Bronchial epithelial cell (primary cell): ENCODE measurements at regions not wholly inside any gene's neighbourhood (a gene's known extent, or its start where the extent isn't known, plus 50 kb on each side); places are given as distances from the start of the nearest gene placed in this dataset.

Source experiments
- DNase-seq: peaks from one replicate; pipeline ENCODE4 v3.0.0-alpha.2; 2010; ENCODE audit warnings: low read depth
- FAIRE-seq: peaks from 2 replicates; lab custom pipeline; 2011; peaks lifted over from hg19 to GRCh38; lab: Jason Lieb, UNC
- H3K27me3 ChIP-seq: 2 replicates; pipeline ENCODE4 v1.5.1; 2011; ENCODE audit warnings: low read length; ENCODE audit not compliant: control insufficient read depth, insufficient read depth
- H3K36me3 ChIP-seq: 2 replicates; pipeline ENCODE4 v1.5.1; 2011; ENCODE audit warnings: low read length; ENCODE audit not compliant: control insufficient read depth, insufficient read depth
- H3K4me3 ChIP-seq: 2 replicates; pipeline ENCODE4 v1.5.1; 2011; ENCODE audit warnings: mild to moderate bottlenecking, low read depth, low read length, control low read depth
- TF ChIP-seq, protein P1 (sequence below): IDR thresholded peaks from 2 replicates; pipeline ENCODE4 v1.5.1; 2011; ENCODE audit warnings: mild to moderate bottlenecking, moderate library complexity, low read length, control low read depth, inconsistent platforms; ENCODE audit not compliant: insufficient read depth, severe bottlenecking

DNA sequence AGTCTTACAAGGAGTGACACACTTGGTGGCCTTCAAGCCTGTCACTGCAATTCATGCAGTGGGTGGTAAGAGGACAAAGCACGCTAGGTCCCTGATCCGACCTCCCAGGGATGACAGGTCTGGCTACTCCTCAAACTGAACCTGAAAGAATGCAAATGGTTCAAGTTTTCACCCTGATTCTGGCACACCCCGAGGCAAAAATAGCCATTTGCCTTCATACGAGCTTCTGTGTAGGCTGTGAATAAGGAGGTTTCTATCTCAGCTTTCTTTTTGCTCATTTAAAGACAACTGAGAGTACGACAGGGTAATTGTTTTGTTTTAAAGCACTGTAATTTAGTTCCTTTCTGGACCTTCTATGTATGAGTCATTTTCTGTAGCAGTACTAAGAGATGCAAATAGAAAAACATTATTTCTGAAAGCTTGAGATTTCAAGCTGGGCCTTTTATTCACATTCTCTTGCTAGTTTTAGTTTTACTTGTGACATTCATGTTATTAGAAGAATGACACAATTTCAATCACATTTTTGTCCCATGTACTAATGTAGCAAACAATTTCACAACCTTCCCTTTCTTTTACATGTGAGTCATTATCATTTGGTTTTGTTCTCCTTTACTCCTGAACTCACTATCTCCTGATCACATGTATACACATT, 56.6 kb upstream of the FDX1 start:
- FAIRE-seq (no peak), DNase-seq (peak; percentile 71)
- TF ChIP-seq, protein P1, sequence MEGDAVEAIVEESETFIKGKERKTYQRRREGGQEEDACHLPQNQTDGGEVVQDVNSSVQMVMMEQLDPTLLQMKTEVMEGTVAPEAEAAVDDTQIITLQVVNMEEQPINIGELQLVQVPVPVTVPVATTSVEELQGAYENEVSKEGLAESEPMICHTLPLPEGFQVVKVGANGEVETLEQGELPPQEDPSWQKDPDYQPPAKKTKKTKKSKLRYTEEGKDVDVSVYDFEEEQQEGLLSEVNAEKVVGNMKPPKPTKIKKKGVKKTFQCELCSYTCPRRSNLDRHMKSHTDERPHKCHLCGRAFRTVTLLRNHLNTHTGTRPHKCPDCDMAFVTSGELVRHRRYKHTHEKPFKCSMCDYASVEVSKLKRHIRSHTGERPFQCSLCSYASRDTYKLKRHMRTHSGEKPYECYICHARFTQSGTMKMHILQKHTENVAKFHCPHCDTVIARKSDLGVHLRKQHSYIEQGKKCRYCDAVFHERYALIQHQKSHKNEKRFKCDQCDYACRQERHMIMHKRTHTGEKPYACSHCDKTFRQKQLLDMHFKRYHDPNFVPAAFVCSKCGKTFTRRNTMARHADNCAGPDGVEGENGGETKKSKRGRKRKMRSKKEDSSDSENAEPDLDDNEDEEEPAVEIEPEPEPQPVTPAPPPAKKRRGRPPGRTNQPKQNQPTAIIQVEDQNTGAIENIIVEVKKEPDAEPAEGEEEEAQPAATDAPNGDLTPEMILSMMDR: no peak
- H3K36me3 ChIP-seq: no peaks in the 10 kb centered on the region
- H3K27me3 ChIP-seq: no peaks in the 10 kb centered on the region
- no peak overlapping the region for H3K4me3 ChIP-seq

GRCh38 chr11:110374921-110375320, 54.8 kb upstream of the FDX1 start:
- no peak for DNase-seq
- FAIRE-seq: no peak
- TF ChIP-seq, protein P1: no peak

GRCh38 chr11:110375351-110375750, 54.4 kb upstream of the FDX1 start:
- FAIRE-seq (no peak), DNase-seq (no peak)
- Histone ChIP-seq H3K27me3 (no peaks in the 10 kb centered on the region), H3K4me3 (no peak overlapping the region), H3K36me3 (no peaks in the 10 kb centered on the region)
- TF ChIP-seq, protein P1: no peak

More at GRCh38 chr11:110374921-110375320, 54.8 kb upstream of the FDX1 start:
- H3K4me3 ChIP-seq: no peak overlapping the region
- H3K27me3 ChIP-seq: no peaks in the 10 kb centered on the region
- no peaks in the 10 kb centered on the region for H3K36me3 ChIP-seq

GRCh38 chr11:110376021-110376420, 53.7 kb upstream of the FDX1 start:
- FAIRE-seq (no peak), DNase-seq (no peak)
- Histone ChIP-seq H3K4me3 (no peak overlapping the region), H3K36me3 (no peaks in the 10 kb centered on the region), H3K27me3 (no peaks in the 10 kb centered on the region)
- TF ChIP-seq, protein P1: no peak

- TF ChIP-seq, protein P1: peak; percentile 63
- DNase-seq: peak; percentile 85
- Histone ChIP-seq H3K36me3 (no peaks in the 10 kb centered on the region), H3K27me3 (no peaks in the 10 kb centered on the region), H3K4me3 (peak overlapping the region; percentile 13)
- FAIRE-seq: no peak
Measured at GRCh38 chr11:110376711-110377324, 52.9 kb upstream of the FDX1 start.
